GM12878 (cell line): ENCODE measurements at regions not wholly inside any gene's neighbourhood (a gene's known extent, or its start where the extent isn't known, plus 50 kb on each side); places are given as distances from the start of the nearest gene placed in this dataset.

ENCODE experiments used
- ATAC-seq: fragments of 200-7000 bp; cut with Tn5 transposase; 3 replicates; pipeline ENCODE4 v1.9.1; 2020; ENCODE audit warnings: mild to moderate bottlenecking, moderate library complexity
- BruUV-seq: library from RNA; stranded (reverse); fragments of 400-500 nt; replicated peaks from 2 replicates; lab custom pipeline; 2021; lab: Mats Ljungman, UMichigan
- CTCF ChIA-PET: fragments of 300-600 bp; sonication (Branson Sonifier 250); formaldehyde crosslinking; extraction: SDS; loops from one replicate; lab custom pipeline; 2021; ENCODE audit warnings: inconsistent platforms; lab: Yijun Ruan, JAX
- POLR2A ChIA-PET: fragments of 350-600 bp; formaldehyde crosslinking; extraction: SDS; loops from one replicate; lab custom pipeline; 2021; ENCODE audit warnings: inconsistent platforms; lab: Charles Lee
- RAD21 ChIA-PET: fragments of 300-600 bp; sonication (Branson Sonifier 250); formaldehyde crosslinking; loops from one replicate; lab custom pipeline; 2023; ENCODE audit warnings: antibody characterized with exemption; ENCODE audit not compliant: unreplicated experiment; lab: Charles Lee
- SMC1A ChIA-PET: fragments of 300-600 bp; sonication (Branson Sonifier 250); formaldehyde crosslinking; loops from one replicate; lab custom pipeline; 2023; ENCODE audit not compliant: unreplicated experiment, uncharacterized antibody; lab: Charles Lee
- DNase-seq: peaks from one replicate; pipeline ENCODE4 v3.0.0-alpha.2; 2011; ENCODE audit warnings: low read depth, low spot score
- FAIRE-seq: peaks from 3 replicates; lab custom pipeline; 2011; peaks lifted over from hg19 to GRCh38; lab: Jason Lieb, UNC
- H2AFZ ChIP-seq: 2 replicates; pipeline ENCODE4 v1.6.0; 2011; ENCODE audit warnings: low read depth, low read length, control low read depth; ENCODE audit not compliant: control insufficient read depth
- H3K27ac ChIP-seq: 2 replicates; pipeline ENCODE4 v1.5.1; 2011; ENCODE audit warnings: control low read depth; ENCODE audit not compliant: control insufficient read depth, insufficient read depth
- H3K27me3 ChIP-seq, 2 experiments: replicated peaks in 1 of 2; 2 replicates each; pipeline versions ENCODE4 v1.6.0 to v1.6.1; 2011; ENCODE audit warnings: low read length in 1 of 2; ENCODE audit not compliant: control insufficient read depth in 2 of 2, insufficient read depth in 2 of 2
- H3K36me3 ChIP-seq, 2 experiments: 2 replicates each; pipeline ENCODE4 v1.5.1; 2011; ENCODE audit warnings: low read length in 1 of 2; ENCODE audit not compliant: control insufficient read depth in 2 of 2, insufficient read depth in 2 of 2
- H3K4me1 ChIP-seq: 2 replicates; pipeline ENCODE4 v1.6.1; 2011; ENCODE audit warnings: mild to moderate bottlenecking, low read length, moderate library complexity, mixed read lengths; ENCODE audit not compliant: control insufficient read depth, insufficient read depth
- H3K4me2 ChIP-seq: 2 replicates; pipeline ENCODE4 v1.6.0; 2011; ENCODE audit warnings: control low read depth; ENCODE audit not compliant: control insufficient read depth, insufficient read depth
- H3K4me3 ChIP-seq: fragments of 200-600 bp; sonication (generic); 2 replicates; pipeline ENCODE4 v1.5.1; 2016
- H3K79me2 ChIP-seq: 2 replicates; pipeline ENCODE4 v1.6.0; 2011; ENCODE audit warnings: low read length; ENCODE audit not compliant: control insufficient read depth, insufficient read depth
- H3K9ac ChIP-seq: 2 replicates; pipeline ENCODE4 v1.8.0; 2011; ENCODE audit warnings: low read length, control low read depth, mixed read lengths; ENCODE audit not compliant: control insufficient read depth, insufficient read depth
- H3K9me3 ChIP-seq: replicated peaks from 3 replicates; pipeline ENCODE4 v1.5.1; 2011; ENCODE audit warnings: mild to moderate bottlenecking, low read length; ENCODE audit not compliant: control insufficient read depth, insufficient read depth
- H4K20me1 ChIP-seq: 2 replicates; pipeline ENCODE4 v1.6.0; 2011; ENCODE audit not compliant: control insufficient read depth, insufficient read depth
- CUX1 ChIP-seq: IDR thresholded peaks from 2 replicates; pipeline ENCODE4 v1.6.1; 2012; ENCODE audit warnings: improper control_type of control experiment, low read depth, low read length; ENCODE audit not compliant: insufficient replicate concordance
- EGR1 ChIP-seq, 2 experiments: IDR thresholded peaks; 1 replicate in 1 of 2; 2 replicates in 1 of 2; pipeline ENCODE4 v1.6.1; 2011 to 2012; ENCODE audit warnings: low read depth in 2 of 2, low read length in 2 of 2, borderline replicate concordance in 1 of 2, mild to moderate bottlenecking in 1 of 2, moderate library complexity in 1 of 2
- MYC ChIP-seq: IDR thresholded peaks from 2 replicates; pipeline ENCODE4 v1.6.1; 2011; ENCODE audit warnings: mild to moderate bottlenecking, low read length, moderate library complexity, inconsistent platforms; ENCODE audit not compliant: insufficient read depth, insufficient replicate concordance, insufficient read length, severe bottlenecking
- POLR2AphosphoS5 ChIP-seq: IDR thresholded peaks from 2 replicates; pipeline ENCODE4 v1.6.1; 2011; ENCODE audit warnings: mild to moderate bottlenecking, low read length, inconsistent platforms
- RELB ChIP-seq: fragments of 450-650 bp; IDR thresholded peaks from 2 replicates; pipeline ENCODE4 v1.6.1; 2017; ENCODE audit warnings: low read depth, mild to moderate bottlenecking, moderate library complexity
- SMC3 ChIP-seq: IDR thresholded peaks from 2 replicates; pipeline ENCODE4 v1.6.1; 2011; ENCODE audit warnings: low read length, improper control_type of control experiment, borderline replicate concordance
- SREBF1 ChIP-seq: IDR thresholded peaks from 2 replicates; pipeline ENCODE4 v1.6.1; 2012; ENCODE audit warnings: mild to moderate bottlenecking, low read length
- STAT3 ChIP-seq: IDR thresholded peaks from 2 replicates; pipeline ENCODE4 v1.6.1; 2011; ENCODE audit warnings: low read depth, low read length, improper control_type of control experiment
- TAF1 ChIP-seq: IDR thresholded peaks from 2 replicates; pipeline ENCODE4 v1.6.1; 2011; ENCODE audit warnings: mild to moderate bottlenecking, low read depth, low read length, borderline replicate concordance
- TCF7 ChIP-seq: IDR thresholded peaks from 2 replicates; pipeline ENCODE4 v1.6.1; 2014; ENCODE audit warnings: antibody characterized with exemption, borderline replicate concordance
- ZNF207 ChIP-seq: fragments of 450-650 bp; IDR thresholded peaks from 2 replicates; pipeline ENCODE4 v1.6.1; 2014; ENCODE audit warnings: antibody characterized with exemption, mild to moderate bottlenecking, borderline replicate concordance
- WGBS: methylation state at CpG from one replicate; pipeline ENCODE4 v1.1.6; 2016; ENCODE audit warnings: low lambda C conversion rate; ENCODE audit not compliant: insufficient replicate concordance, insufficient coverage; ENCODE audit errors: missing lambda C conversion rate; 5-methylcytosine and 5-hydroxymethylcytosine counted together
- in situ Hi-C: fragments of 300-500 bp; cut with MboI; formaldehyde crosslinking; loops from 9 replicates; pipeline ENCODE4 v1.14.3; 2018; ENCODE audit warnings: mixed read lengths
- intact Hi-C: fragments of 100-400 bp; cut with micrococcal nuclease; formaldehyde crosslinking; loops from one replicate; pipeline ENCODE4 v1.14.2; 2022; ENCODE audit not compliant: unreplicated experiment
- TF ChIP-seq, protein P1 (sequence below): IDR thresholded peaks from 2 replicates; pipeline ENCODE4 v1.6.1; 2011; ENCODE audit warnings: mild to moderate bottlenecking, low read depth, low read length, moderate library complexity; ENCODE audit not compliant: insufficient replicate concordance

DNA sequence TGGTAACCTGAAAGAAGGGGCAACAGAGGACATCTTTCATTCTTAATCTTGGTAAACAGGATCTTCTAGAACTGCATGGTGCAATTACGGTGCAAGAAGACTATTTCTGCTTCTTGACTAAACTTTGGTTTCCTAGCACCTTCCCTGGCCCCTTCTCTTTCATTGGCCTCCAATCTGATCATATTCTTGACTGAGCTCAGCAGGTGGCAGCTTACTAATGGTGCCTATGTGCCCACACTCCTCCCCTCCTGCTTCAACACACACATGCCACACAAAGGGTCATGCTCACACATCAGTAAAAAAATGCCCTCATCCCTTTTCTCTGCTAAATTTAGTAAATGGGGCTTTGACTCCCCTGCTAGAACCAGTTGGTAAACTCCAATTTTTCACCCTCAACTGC is 400.5 kb upstream of the MAOA start:
- Histone ChIP-seq H3K27ac (no peak overlapping the region), H3K79me2 (no peaks in the 10 kb centered on the region), H3K4me1 (no peaks in the 10 kb centered on the region), H3K4me2 (no peak overlapping the region), H3K27me3 (no peaks in the 10 kb centered on the region), H3K9ac (no peak overlapping the region), H3K4me3 (no peak overlapping the region), H3K9me3 (no peaks in the 10 kb centered on the region), H3K36me3 (no peaks in the 10 kb centered on the region), H2AFZ (no peak overlapping the region), H4K20me1 (no peaks in the 10 kb centered on the region)
- DNase-seq (no peak), ATAC-seq (no peak), FAIRE-seq (no peak)
- in situ Hi-C loops (no loop called here), intact Hi-C loops (no loop called here)
- no TSS peak for BruUV-seq
- ChIA-PET POLR2A (no interaction called here), RAD21 (no interaction called here), SMC1A (no interaction called here), CTCF (no interaction called here)
- WGBS: 33% methylated on average over 1 of the region's 1 CpG
- TF ChIP-seq, protein P1, sequence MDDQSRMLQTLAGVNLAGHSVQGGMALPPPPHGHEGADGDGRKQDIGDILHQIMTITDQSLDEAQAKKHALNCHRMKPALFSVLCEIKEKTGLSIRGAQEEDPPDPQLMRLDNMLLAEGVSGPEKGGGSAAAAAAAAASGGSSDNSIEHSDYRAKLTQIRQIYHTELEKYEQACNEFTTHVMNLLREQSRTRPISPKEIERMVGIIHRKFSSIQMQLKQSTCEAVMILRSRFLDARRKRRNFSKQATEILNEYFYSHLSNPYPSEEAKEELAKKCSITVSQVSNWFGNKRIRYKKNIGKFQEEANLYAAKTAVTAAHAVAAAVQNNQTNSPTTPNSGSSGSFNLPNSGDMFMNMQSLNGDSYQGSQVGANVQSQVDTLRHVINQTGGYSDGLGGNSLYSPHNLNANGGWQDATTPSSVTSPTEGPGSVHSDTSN: no peak
- no peak for TF ChIP-seq TCF7
- TF ChIP-seq POLR2AphosphoS5: no peak
- TF ChIP-seq CUX1: no peak
- TF ChIP-seq TAF1: no peak
- TF ChIP-seq STAT3: no peak
- TF ChIP-seq EGR1 (IDR thresholded peaks at IDR 0.05; ENCODE audit: borderline replicate concordance in 1 of 2, low read depth in 2 of 2, low read length in 2 of 2): no peak
- no peak for TF ChIP-seq MYC
- TF ChIP-seq SMC3: no peak
- TF ChIP-seq RELB: no peak
- no peak for TF ChIP-seq SREBF1
- TF ChIP-seq ZNF207: no peak
